ENCODE measurements at regions not wholly inside any gene's neighbourhood (a gene's known extent, or its start where the extent isn't known, plus 50 kb on each side); places are given as distances from the start of the nearest gene placed in this dataset.

- TF ChIP-seq BMI1 (IDR thresholded peaks at IDR 0.05; ENCODE audit: borderline replicate concordance) = no peak
- TF ChIP-seq NFIC (IDR thresholded peaks at IDR 0.05; ENCODE audit: low read depth, low read length) = no peak
- no peak for TF ChIP-seq POLR2A (IDR thresholded peaks at IDR 0.05; ENCODE audit: low read depth, low read length)
- no peak for TF ChIP-seq E2F4 (IDR thresholded peaks at IDR 0.05; ENCODE audit: low read depth, low read length)
Observed at GRCh38 chr20:58103961-58104360, 124.5 kb downstream of the ANKRD60 start (continued).

DNA sequence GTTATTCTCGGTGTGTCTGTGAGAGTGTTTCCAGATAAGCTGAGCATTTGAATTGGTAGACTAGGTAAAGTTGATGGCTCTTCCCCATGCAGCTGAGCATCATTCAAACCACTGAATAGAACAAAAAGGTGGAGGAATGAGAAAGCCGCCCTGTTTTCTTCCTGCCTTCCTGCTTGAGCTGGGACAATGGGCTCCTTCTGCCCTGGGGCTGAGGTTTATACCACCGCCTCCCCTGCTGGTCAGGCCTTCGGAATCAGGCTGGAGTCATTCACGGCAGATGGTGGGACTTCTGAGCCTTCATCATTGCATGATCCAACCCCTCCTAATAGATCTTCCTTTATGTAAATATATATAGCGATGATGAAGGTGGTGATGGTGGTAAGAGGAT lies 124.9 kb downstream of the ANKRD60 start:
- POLR2A ChIA-PET = no interaction called here
- peaks cover 0 to 2% of the 10 kb centered on the region in 2 experiments; a peak in 2 of 4 replicates for H3K27me3 ChIP-seq (replicated peaks in 1 of 2; ENCODE audit: control insufficient read depth in 2 of 2, insufficient read depth in 2 of 2, low read length in 1 of 2)
- 49% methylated on average over 6 of the region's 6 CpGs for WGBS (ENCODE audit: insufficient coverage, insufficient replicate concordance, low lambda C conversion rate, missing lambda C conversion rate)
- H3K4me3 ChIP-seq = no peak overlapping the region
- no peak overlapping the region for H3K27ac ChIP-seq (ENCODE audit: control insufficient read depth, insufficient read depth)
- H3K4me2 ChIP-seq (ENCODE audit: control insufficient read depth, insufficient read depth) = no peak overlapping the region
- ATAC-seq (no peak), FAIRE-seq (no peak), DNase-seq (ENCODE audit: low read depth, low spot score) (no peak)
- no peak overlapping the region for H3K9ac ChIP-seq (ENCODE audit: control insufficient read depth, insufficient read depth, low read length)
- intact Hi-C loops (cut with micrococcal nuclease; ENCODE audit: unreplicated experiment) = no loop called here
- H3K4me1 ChIP-seq (ENCODE audit: control insufficient read depth, insufficient read depth, low read length) = no peaks in the 10 kb centered on the region
- H4K20me1 ChIP-seq (ENCODE audit: control insufficient read depth, insufficient read depth) = no peaks in the 10 kb centered on the region
- no peak overlapping the region for H2AFZ ChIP-seq (ENCODE audit: control insufficient read depth, low read depth, low read length)
- no peaks in the 10 kb centered on the region for H3K79me2 ChIP-seq (ENCODE audit: control insufficient read depth, insufficient read depth, low read length)
- RAD21 ChIA-PET (ENCODE audit: unreplicated experiment) = no interaction called here
- TF ChIP-seq BCL11A (IDR thresholded peaks at IDR 0.05; ENCODE audit: low read depth, low read length) = no peak
- no peak for TF ChIP-seq SUPT20H (IDR thresholded peaks at IDR 0.05; ENCODE audit: borderline replicate concordance, control insufficient read depth, low read depth, low read length)
- no peak for TF ChIP-seq FOXK2 (IDR thresholded peaks at IDR 0.05)
- no peak for TF ChIP-seq PBX3 (IDR thresholded peaks at IDR 0.05; ENCODE audit: insufficient replicate concordance, low read depth, low read length)
- SMC1A ChIA-PET (ENCODE audit: uncharacterized antibody, unreplicated experiment) = no interaction called here
- no peaks in the 10 kb centered on the region for H3K36me3 ChIP-seq (ENCODE audit: control insufficient read depth in 2 of 2, insufficient read depth in 2 of 2, low read length in 1 of 2)
- in situ Hi-C loops (cut with MboI) = no loop called here
- CTCF ChIA-PET = interaction anchor here (2.5 kb wide), 1 partner anchor 17 kb away, joined by 12 read pairs; no protein-coding TSS in a partner anchor
- BruUV-seq (replicated peaks) = no TSS peak
- no peaks in the 10 kb centered on the region; the same call in 2 of the 3 replicates for H3K9me3 ChIP-seq (replicated peaks; ENCODE audit: control insufficient read depth, insufficient read depth, low read length)

Data from GM12878 (cell line).